ENCODE measurements at regions not wholly inside any gene's neighbourhood (a gene's known extent, or its start where the extent isn't known, plus 50 kb on each side); places are given as distances from the start of the nearest gene placed in this dataset.

DNA sequence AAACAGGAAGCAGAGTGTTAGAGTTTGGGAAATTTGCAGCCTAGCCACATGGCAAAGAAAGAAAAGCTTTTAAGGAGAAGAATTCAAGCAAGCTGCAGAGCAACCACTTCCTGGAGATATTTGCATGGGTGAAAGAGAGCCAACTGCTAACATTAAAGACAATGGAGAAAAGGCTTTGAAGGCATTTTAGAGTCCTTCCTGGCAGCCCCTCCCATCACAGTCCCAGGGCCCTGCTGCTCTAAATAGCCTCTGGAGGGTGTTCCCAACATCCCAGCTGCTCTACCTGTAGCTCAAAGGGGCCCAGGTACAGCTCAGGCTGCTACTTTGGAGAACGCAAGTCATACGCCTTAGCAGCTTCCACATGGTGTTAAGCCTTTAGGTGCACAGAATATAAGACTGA, 235.9 kb upstream of the FMR1 start:
- Mint-ChIP-seq H3K4me3 (no peak overlapping the region), H3K27me3 (ENCODE audit: low read depth) (peaks cover 99% of the 10 kb centered on the region), H3K4me1 (peaks cover 6% of the 10 kb centered on the region in 2 experiments), H3K36me3 (ENCODE audit: insufficient read depth in 1 of 3, low read depth in 3 of 3) (peaks cover 0 to 5% (median 0%) of the 10 kb centered on the region in 3 experiments; a peak in 5 of 7 replicates), H3K9me3 (peaks cover 73% of the 10 kb centered on the region in 2 experiments), H3K27ac (no peak overlapping the region)
- Histone ChIP-seq H3K4me2 (ENCODE audit: insufficient read depth, insufficient read length, low read length) (no peak overlapping the region), H3K4ac (ENCODE audit: low read depth, low read length) (no peak overlapping the region), H4K91ac (ENCODE audit: insufficient read length, low read depth, low read length) (no peak overlapping the region), H4K8ac (replicated peaks; ENCODE audit: insufficient read length, low read depth, low read length) (no peak overlapping the region), H3K18ac (ENCODE audit: insufficient read length, low read depth, low read length) (no peak overlapping the region), H3K27me3 (ENCODE audit: insufficient read depth, low read length) (peaks cover 29% of the 10 kb centered on the region; the same call in 1 of the 2 replicates), H2BK20ac (ENCODE audit: low read depth, low read length, poor library complexity, severe bottlenecking) (no peak overlapping the region), H2BK5ac (ENCODE audit: insufficient read length, low read length) (no peak overlapping the region), H3T11ph (ENCODE audit: low read length) (no peak overlapping the region), H3K56ac (ENCODE audit: insufficient read length, low read depth, low read length) (no peak overlapping the region), H3K27ac (ENCODE audit: insufficient read length, low read depth, low read length) (no peak overlapping the region), H3K79me1 (ENCODE audit: insufficient read depth, low read depth, low read length, poor library complexity, severe bottlenecking) (no peaks in the 10 kb centered on the region), H3K23me2 (ENCODE audit: insufficient read length, low read depth, low read length, poor library complexity, severe bottlenecking) (no peaks in the 10 kb centered on the region), H3K14ac (ENCODE audit: insufficient read depth, low read length) (no peak overlapping the region), H2BK15ac (ENCODE audit: low read depth, low read length) (no peak overlapping the region), H4K20me1 (ENCODE audit: control insufficient read depth, insufficient read depth, insufficient read length) (no peaks in the 10 kb centered on the region), H3K23ac (ENCODE audit: insufficient read length, low read depth, low read length) (no peak overlapping the region), H2BK12ac (ENCODE audit: insufficient read length, low read depth, low read length) (no peak overlapping the region), H2AFZ (ENCODE audit: low read length) (no peak overlapping the region), H2BK120ac (ENCODE audit: low read depth, low read length, poor library complexity, severe bottlenecking) (no peak overlapping the region), H3K9ac (ENCODE audit: extremely low read depth, insufficient read length, low read length) (no peak overlapping the region), H2AK5ac (ENCODE audit: insufficient read length, low read length) (no peak overlapping the region), H4K5ac (ENCODE audit: insufficient read length, low read depth, low read length) (no peak overlapping the region), H3K79me2 (ENCODE audit: insufficient read depth, low read length) (no peaks in the 10 kb centered on the region), H3K9me3 (ENCODE audit: control insufficient read depth, low read depth, low read length) (no peaks in the 10 kb centered on the region), H3K4me1 (ENCODE audit: insufficient read depth, low read length) (no peaks in the 10 kb centered on the region)
- TF ChIP-seq, protein P1, sequence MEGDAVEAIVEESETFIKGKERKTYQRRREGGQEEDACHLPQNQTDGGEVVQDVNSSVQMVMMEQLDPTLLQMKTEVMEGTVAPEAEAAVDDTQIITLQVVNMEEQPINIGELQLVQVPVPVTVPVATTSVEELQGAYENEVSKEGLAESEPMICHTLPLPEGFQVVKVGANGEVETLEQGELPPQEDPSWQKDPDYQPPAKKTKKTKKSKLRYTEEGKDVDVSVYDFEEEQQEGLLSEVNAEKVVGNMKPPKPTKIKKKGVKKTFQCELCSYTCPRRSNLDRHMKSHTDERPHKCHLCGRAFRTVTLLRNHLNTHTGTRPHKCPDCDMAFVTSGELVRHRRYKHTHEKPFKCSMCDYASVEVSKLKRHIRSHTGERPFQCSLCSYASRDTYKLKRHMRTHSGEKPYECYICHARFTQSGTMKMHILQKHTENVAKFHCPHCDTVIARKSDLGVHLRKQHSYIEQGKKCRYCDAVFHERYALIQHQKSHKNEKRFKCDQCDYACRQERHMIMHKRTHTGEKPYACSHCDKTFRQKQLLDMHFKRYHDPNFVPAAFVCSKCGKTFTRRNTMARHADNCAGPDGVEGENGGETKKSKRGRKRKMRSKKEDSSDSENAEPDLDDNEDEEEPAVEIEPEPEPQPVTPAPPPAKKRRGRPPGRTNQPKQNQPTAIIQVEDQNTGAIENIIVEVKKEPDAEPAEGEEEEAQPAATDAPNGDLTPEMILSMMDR (conservative IDR thresholded peaks at IDR 0.05): no peak
- DNase-seq: peak; percentile 67
- WGBS (ENCODE audit: extremely low coverage, insufficient read length, low lambda C conversion rate): no CpG with 5 or more reads among the region's 2 CpGs

Measured in H9 (cell line).